NCI-H1048 (cell line): ENCODE measurements at regions not wholly inside any gene's neighbourhood (a gene's known extent, or its start where the extent isn't known, plus 50 kb on each side); places are given as distances from the start of the nearest gene placed in this dataset.
"Not testable (repeated sequence)": the region's sequence is repeated elsewhere in the genome, so short reads cannot be mapped to it uniquely, and the experiment has no call there.

Experiments
- DNase-seq: peaks from one replicate; lab custom pipeline; 2025; lab: John Stamatoyannopoulos, UW

DNA sequence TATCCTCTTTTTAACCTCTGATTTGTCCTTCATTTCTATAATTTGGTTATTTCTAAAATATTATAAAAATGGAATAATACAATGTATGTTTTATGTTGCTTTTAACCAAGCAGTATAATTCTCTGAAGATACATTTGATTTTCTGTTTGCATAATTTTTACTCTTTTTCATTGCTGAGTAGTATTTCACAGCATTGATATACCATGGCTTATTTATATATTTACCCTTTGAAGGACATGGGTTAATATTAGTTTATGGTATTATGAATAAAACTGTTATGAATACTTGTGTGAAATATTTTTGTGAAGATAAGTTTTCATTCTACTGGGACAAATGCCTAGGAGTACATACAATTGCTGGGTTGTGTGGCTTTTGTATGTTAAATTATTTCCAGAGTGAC, 748.6 kb downstream of the TENT5A start:
- DNase-seq: no peak

DNA sequence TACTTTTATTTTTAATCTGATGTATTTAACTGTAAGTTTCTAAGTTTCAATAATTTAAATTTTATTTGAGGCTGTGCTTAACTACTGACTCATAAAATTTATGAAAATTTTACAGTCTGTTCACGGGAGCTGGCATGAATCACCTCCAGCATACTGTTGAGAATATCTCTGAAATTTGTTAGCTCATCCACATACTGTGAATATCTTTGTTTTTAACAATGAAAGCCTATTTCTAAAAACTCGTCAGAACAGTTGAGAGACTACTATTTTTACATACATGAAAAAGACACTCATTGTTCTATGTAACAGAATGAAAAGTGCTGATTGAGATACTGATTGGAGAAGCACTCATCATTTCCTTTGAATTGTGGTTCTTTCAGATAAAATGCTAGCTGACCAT, 749.3 kb downstream of the TENT5A start:
- DNase-seq: no peak

DNA sequence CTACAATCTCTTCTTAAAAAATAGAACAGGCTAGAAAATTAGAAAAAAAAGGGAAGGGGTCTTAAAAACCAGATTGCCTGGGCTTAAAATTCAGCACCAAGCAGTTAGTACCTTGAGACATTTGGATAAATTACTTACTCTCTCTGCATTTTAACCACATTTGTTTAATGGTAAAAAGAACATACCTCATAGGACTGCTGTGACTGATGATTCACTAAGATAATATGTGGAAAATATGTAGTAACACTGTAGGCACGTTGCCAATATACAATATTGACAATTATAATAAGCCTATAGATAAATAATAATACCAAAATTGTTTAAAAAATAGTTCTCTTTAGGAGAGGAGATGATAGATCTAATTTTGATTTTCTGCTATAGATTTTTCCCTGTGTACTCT, 750.4 kb downstream of the TENT5A start:
- no peak for DNase-seq

DNA sequence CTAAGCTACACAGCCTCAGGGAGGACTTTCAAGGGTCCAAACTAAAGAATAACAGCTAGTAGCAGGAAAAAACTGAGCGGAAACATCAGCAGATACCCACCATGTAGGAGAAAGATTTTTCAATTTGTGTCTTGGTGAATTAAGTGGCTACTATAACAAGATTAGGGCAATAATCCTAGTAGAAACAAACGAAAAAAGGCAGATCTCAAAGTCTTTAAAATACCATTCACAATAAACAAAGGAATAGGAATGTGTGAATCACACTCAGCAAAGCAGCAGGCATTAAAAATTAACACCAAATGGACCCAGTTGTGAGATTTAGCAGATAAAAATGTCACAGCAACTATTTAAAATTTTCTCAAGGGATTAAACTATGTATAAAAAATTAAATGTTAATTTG, 761.2 kb downstream of the TENT5A start:
- DNase-seq: no peak

DNA sequence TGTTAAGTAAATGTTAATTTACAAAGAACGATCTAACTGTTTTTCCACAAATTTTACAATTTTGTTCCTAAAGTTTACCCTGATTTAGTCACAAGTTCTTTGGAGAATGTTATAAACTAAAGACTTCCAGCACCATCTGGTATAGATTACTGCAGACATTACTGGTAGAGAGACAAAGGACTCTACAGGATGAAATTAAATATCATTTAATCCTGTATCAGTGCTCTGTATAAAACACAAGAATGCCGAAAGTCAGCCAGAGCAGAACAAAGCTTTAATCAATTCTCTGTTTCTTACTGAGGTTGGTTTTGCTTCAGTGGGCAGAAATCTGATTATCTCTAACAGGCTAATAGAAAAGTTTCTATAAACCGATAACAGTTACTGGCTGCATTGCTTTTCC, 763.6 kb downstream of the TENT5A start:
- no peak for DNase-seq

DNA sequence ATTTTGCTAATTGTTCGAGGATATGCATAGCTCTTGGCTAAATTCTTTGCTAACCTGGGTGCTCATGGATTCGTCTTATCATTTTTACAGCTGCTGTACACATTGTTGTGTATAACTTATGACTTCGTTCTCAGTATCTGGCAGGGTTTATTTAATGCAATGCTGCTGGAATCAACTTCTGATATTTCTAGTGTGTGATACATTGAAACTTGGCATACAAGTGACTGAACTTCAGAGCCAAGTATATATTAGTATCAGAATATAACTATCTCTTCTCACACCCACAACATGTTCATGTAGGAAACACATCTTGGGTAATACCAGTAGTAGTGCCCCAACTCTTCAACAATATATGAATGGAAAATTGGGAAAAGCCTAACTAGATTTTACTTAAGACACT, 764.2 kb downstream of the TENT5A start:
- no peak for DNase-seq

DNA sequence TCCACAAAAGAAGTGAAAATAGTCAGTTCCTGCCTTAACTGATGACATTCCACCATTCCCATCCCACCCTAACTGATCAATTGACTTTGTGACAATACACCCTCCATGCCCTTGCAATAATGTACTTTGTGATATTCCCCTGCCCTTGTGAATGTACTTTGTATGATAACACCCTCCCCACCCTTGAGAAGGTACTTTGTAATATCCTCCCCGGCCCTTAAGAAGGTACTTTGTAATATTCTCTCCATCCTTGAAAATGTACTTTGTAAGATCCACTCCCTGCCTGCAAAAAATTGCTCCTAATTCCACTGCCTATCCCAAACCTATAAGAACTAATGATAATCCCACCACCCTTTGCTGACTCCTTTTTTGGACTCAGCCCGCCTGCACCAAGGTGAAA, 771.3 kb downstream of the TENT5A start:
- DNase-seq: not testable (repeated sequence)

DNA sequence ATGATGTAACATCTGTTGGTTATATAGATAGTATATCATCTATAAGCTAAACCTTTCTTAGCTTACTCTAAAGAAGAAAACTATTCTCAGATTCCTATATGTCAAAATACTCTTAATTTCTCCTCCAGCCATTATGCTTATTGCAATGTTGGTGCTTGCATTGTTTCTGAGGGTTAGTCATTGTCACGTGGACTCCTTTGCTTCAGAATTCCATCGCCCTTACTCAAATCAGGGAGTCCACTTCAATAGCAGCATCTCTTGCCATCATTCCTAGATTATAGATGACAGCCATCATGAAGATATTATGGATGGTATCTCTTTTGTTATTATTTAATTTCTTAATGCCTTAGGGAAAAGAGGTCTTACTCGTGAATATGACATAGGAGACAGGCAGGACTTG, 776.1 kb downstream of the TENT5A start:
- DNase-seq: no peak

DNA sequence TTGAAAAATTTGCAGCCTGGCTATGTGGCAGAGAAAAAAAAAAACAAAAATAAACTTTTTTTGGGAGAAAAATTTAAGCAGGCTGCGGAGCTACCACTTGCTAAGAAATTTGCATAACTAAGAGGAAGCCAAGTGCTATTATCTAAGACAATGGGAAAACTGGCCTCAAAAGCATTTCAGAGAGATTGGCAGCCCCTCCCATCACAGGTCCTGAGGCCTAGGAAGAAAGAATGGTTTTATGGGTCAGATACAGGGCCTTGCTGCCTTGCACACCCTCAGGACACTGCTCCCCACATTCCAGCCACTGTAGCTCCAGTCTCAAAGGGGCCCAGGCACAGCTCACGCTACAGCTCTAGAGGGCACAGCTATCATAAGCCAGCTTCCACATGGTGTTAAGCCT, 777.9 kb downstream of the TENT5A start:
- DNase-seq: no peak

DNA sequence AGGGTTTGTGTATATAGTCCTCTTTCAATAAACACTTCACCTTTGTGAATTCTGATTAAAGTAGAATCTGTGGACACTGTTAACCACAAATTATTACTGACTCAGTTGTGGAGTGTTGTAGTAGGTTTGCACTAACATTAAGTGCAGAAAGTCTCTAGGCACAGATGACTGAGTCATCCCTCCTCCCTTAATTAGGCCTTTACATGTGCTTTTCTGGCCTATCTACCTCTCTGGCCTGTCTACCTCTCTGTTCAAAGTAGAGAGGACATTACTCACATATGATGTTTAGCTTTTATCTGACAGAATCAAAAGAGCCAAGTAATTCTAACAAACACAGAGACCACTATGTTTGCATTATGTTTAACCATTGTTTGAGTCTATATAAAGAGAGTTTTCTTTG, 783.0 kb downstream of the TENT5A start:
- no peak for DNase-seq

DNA sequence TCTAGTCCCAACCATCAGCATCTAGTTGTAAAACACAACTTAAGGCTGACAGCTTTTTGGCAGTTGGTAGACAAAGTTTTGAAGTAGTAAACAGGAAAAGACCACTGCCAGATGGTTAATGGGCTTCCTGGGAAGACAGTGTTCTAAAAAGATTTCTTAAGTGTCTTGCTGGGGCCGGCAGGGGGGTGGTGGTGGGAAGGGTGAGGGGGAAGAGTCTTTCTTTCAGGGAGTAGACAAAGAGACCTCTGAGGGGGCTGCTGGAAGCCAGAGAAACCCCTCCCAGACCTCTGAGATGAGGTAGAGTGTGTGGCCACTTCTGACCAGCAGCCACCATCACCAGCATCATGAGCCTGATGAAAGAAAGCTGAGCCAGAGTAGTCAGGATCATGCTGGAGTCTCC, 784.9 kb downstream of the TENT5A start:
- no peak for DNase-seq

DNA sequence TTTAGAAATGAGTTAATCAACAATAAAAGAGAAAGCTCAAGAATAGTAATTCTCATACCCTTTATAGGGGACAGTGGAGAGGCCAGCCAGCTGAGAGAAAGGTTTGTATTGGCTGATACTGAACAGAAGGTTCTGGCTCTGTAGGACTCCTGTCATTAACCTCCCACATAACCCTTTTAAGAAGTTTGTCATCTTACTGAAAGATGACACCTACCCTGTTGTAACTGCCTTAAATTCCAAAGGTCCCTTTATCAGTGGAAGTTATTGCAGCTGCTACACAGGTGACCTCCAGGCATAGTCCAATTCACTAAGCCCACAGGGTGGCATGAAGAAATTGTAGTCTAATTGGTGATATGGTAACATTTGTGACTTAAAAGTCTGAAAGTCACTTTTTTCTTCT, 790.1 kb downstream of the TENT5A start:
- no peak for DNase-seq

DNA sequence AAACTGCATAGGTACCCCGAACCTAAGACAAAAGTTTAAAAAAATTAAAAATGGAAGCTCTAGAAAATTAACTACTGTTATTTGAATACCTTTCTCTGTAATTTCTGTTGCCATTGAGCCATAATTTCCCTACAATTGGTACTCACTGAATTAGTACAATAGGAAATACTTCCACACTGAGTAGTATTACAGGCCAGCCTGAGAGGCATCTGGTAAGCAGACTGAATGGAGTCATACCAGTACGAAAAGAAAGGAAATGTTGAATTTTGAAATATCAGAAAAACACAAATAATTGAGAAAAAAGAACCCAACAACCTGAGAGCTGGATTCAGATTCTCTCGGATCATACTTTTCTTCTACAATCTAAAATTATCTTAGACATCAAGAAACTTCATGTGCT, 791.3 kb downstream of the TENT5A start:
- no peak for DNase-seq

DNA sequence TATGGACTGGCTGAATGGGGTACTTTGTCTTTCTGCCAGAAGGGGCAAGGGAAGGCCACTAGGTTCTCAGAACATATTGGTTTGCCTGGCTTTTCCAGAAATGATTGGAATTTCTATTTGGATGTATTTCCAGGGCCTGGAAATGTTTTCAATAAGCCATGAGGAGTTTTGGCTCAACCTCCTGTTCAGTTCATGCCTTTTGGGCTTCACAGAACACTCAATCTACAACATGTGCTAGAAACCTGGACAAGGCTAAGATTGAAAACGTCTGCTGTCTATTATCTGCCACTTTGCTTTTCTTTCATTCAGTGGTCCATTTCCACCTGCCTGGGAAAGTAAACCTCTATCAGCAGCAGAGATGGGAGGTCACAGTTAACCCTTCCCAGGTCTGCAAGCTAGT, 793.4 kb downstream of the TENT5A start:
- DNase-seq: no peak

DNA sequence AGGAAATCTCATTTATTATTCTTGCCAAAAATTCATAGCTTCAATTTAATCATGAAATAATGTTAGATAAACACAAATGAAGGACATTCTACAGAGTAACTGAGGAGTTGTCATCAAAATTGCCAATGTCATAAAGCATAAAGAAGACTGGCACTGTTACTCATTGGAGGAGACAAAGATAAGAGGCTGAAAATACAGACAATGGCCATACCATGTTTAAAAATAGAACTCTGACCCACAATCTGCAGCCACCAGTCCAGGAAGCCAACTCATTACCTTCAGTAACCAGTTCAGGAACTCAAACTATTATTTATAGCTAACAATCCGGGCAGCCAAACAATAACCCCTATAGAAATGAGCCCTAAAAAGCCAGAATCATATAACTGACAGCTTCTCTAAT, 795.6 kb downstream of the TENT5A start:
- DNase-seq: no peak

DNA sequence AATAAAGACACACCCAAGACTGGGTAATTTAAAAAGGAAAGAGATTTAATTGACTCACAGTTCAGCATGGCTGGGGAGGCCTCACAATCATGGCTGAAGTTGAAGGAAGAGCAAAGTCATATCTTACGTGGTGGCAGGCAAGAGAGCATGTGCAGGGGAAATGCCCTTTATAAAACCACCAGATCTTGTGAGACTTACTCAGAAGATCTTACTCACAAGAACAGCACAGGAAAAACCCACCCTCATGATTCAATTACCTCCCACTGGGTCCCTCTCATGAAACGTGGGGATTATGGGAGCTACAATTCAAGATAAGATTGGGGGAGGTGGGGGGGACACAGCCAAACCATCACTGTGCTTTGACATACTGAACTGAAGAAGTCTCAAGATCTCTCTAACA, 800.0 kb downstream of the TENT5A start:
- DNase-seq: not testable (repeated sequence)

DNA sequence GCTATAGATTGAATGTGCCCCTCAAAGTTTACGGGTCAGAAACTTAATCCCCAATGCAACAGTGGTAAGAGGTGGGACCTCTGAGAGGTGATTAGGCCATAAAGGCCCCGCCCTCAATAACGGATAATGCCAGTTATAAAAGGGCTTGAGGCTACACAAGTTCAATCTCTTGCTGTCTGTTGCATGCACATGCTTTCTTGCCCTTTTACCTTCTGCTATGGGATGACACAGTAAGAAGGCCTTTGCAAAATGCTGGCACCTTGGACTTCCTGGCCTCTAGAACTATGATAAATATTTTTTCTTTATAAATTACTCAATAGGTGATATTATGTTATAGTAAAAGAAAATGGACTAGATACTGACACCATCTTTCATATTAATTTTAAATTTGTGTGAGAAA, 806.1 kb downstream of the TENT5A start:
- no peak for DNase-seq

DNA sequence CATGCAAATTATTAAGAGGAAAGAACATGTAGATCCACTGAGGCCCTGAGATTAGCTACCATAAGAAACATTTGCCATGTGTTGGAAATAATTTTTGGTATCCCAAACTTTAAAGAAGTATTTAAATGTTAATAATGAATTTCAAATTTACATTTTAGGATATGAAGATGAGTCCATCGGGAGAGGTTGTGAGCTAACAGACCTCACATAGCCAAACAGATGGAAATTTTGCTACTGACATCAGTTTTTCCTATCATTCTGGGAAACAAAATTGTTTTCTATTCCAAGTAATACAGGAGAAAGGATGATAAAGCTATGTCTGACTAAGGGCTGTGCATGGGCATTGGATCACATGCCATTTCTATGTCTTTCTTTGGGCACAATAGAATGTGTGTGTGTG, 809.6 kb downstream of the TENT5A start:
- DNase-seq: no peak

DNA sequence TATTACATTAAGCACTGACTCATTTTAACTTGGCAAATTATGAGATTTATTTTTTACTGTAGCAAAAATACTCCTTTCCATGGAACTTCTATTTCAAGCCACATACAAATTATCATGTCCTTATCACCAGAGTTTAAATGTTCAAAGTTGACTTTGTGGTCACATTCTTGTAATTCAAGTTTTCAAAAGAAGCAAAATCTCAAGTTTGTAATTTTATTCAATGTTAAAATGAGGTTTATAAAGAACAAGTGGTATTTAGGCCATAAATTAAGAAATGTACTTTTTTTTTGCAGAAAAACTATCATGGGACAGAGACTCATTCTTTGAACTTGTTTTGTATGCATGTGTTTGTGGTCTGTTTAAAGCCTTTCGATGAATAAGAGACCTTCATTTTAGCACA, 811.5 kb downstream of the TENT5A start:
- DNase-seq: no peak

DNA sequence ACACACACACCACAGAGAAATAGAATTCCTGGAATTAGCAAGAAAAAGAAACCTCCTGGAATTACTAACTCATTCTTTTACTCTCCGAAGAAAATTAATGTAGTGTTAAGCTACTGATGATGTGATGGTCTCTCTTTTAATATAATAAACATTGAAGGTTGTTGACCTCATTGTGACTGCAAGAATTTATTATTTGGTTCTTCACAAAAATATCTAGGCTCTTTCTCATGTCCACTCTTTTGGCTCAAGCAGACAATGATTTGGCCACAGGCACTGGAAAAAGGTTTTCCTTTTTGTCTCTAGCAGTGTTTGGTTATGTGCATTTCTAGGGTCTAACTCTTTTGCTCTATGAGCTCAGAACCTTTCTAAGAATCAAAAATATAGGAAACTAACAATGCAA, 811.9 kb downstream of the TENT5A start:
- DNase-seq: no peak

DNA sequence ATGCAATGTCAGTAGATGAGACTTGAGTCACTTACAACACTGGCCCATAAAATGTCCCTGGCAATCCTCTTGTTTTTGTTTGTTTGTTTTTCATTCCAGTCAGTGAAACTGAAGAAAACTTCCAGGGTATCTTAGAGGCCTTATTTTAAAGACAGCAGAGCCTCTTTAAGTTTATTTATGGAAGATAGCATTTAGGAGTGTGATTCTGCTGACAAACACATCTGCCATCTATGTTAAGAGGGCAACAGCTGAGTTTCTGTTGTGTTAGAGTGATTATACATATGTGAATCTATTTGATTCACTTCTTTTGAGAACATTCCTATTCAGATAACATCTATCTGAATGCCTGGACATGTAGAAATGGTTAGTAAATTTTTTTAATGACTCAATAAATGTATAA, 812.6 kb downstream of the TENT5A start:
- no peak for DNase-seq

DNA sequence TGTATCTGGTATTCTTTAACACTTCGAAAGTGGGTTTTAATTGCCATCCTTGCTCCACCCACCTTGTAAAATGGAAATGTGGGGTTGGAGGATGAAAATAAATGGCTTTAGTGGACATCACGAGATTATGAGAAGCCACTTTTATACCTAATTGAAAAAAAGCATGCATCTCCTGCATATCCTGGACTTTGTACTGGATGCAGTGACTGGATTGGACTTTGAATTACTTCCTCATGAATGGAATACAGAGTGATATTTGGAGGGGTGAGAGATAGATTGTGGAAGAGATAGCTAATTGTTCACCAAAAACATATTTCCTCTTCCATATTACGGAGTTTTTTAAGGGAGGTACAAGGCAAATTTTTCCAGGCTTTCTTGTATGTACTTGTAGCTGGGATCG, 813.0 kb downstream of the TENT5A start:
- DNase-seq: no peak

DNA sequence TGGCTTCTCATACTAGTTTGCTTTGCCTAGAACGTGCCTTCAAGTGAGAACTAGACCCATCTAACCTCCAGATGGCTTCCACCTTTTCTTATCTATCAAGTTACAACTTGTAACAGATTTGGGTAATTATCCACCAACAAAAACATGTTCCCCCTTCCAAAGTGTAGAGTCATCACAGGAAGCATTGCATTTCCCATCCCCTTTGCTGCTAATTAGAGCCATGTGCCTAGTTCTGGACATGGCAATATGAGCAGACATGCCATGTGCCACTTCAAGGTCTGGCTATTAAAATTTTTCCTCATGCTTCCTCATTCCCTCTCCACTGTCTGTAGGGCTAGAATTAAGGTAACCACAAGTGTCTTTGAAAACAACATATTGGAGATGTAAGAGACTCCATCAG, 814.4 kb downstream of the TENT5A start:
- DNase-seq: no peak

DNA sequence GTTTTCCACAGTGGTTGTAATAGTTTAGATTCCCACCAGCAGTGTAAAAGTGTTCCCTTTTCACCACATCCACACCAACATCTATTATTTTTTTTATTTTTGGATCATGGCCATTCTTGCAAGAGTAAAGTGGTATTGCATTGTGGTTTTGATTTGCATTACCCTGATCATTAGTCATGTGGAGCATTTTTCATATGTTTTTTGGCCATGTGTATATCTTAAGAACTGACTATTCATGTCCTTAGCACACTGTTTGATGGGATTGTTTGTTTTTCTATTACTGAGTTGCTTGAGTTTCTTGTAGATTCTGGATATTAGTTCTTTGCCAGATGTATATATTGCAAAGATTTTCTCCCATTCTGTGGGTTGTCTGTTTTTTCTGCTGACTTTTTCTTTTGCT, 820.1 kb downstream of the TENT5A start:
- DNase-seq: no peak

DNA sequence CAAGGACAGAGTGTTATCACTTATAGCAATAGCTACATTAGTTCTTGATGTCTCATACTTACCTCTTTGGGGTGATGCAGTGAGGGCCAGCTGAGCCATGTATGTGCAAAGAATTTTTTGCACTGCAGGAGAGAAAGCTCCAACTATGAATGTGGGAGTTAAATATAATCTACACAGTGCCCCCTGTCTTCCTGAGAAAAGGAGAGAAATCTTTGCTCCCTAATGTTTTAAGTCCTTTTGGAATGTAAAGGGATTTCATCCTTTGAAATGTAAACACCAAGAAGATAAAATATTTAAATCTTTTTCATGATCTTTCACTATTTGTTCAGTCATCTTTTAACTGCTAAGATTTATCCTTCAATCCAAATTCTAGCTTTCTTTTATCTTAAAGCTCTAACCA, 822.1 kb downstream of the TENT5A start:
- DNase-seq: no peak
